ENCODE measurements at regions not wholly inside any gene's neighbourhood (a gene's known extent, or its start where the extent isn't known, plus 50 kb on each side); places are given as distances from the start of the nearest gene placed in this dataset.

DNA sequence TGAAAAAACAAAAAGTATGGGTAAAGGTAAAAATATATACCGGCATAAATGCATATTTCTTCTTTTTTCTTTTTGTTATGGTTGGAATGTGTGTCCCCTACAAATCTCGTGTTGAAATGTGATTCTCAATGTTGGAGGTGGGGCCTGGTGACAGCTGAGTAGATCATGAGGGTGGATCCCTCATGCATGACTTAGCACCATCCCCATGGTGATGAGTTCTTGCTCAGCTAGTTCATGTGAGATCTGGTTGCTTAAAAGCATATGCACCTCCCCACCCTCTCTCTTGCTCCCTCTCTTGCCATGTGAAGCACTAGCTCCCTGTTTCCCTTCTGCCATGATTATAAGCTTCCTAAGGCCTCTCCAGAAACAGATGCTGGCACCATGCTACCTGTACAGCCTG lies 93.3 kb downstream of the HYCC1 start:
- TF ChIP-seq ZNF274 (IDR thresholded peaks at IDR 0.05; ENCODE audit: low read depth, low read length) (no peak), SUZ12 (IDR thresholded peaks at IDR 0.05; ENCODE audit: extremely low read depth, insufficient read depth, insufficient read length) (no peak), YY1 (IDR thresholded peaks at IDR 0.05; ENCODE audit: insufficient read depth, insufficient read length) (no peak)
